ENCODE measurements at regions not wholly inside any gene's neighbourhood (a gene's known extent, or its start where the extent isn't known, plus 50 kb on each side); places are given as distances from the start of the nearest gene placed in this dataset.

DNA sequence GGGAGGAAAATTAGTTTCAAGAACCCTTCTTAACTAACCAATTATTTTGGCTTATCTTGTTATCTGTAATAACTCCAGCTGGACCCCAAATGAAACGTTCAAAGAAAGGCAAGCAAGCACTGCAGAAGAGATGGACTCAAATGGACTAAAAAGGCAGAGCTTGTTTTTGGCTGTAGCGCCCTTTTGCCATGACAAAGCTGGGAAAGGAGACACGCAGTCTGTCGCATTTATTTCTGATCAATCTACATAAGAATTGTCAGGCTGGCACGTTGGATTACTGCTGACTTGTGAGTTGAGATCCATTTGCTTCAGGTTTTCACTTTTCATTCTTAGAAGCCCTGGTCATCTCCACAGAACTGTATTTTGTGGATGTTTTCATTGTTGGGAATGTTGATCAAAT is 402.9 kb downstream of the TMEM182 start:
- no peak for DNase-seq

More for the DNA sequence above, 402.9 kb downstream of the TMEM182 start:
- no peak overlapping the region for H2BK20ac ChIP-seq (ENCODE audit: low read depth, low read length, poor library complexity, severe bottlenecking)
- H2AK5ac ChIP-seq (ENCODE audit: insufficient read length, low read length) = no peak overlapping the region
- H2BK15ac ChIP-seq (ENCODE audit: low read depth, low read length) = no peak overlapping the region
- H3K4me3 Mint-ChIP-seq = no peak overlapping the region
- H4K91ac ChIP-seq (ENCODE audit: insufficient read length, low read depth, low read length) = no peak overlapping the region
- H4K20me1 ChIP-seq (ENCODE audit: control insufficient read depth, insufficient read depth, insufficient read length) = no peaks in the 10 kb centered on the region
- H3K4me2 ChIP-seq (ENCODE audit: insufficient read depth, insufficient read length, low read length) = no peak overlapping the region
- no peaks in the 10 kb centered on the region for H3K9me3 Mint-ChIP-seq
- H3K18ac ChIP-seq (ENCODE audit: insufficient read length, low read depth, low read length) = no peak overlapping the region
- no peak overlapping the region for H3K23ac ChIP-seq (ENCODE audit: insufficient read length, low read depth, low read length)
- no peak overlapping the region for H4K5ac ChIP-seq (ENCODE audit: insufficient read length, low read depth, low read length)
- no peak overlapping the region for H3K27ac ChIP-seq (ENCODE audit: insufficient read length, low read depth, low read length)
- no peaks in the 10 kb centered on the region for H3K27me3 ChIP-seq (ENCODE audit: insufficient read depth, low read length)
- no peaks in the 10 kb centered on the region for H3K79me2 ChIP-seq (ENCODE audit: insufficient read depth, low read length)
- no peak overlapping the region for H2BK120ac ChIP-seq (ENCODE audit: low read depth, low read length, poor library complexity, severe bottlenecking)
- no peak overlapping the region for H3K9ac ChIP-seq (ENCODE audit: extremely low read depth, insufficient read length, low read length)
- H2BK12ac ChIP-seq (ENCODE audit: insufficient read length, low read depth, low read length) = no peak overlapping the region
- H2BK5ac ChIP-seq (ENCODE audit: insufficient read length, low read length) = no peak overlapping the region
- no peak overlapping the region for H3K4ac ChIP-seq (ENCODE audit: low read depth, low read length)
- no peak overlapping the region for H3T11ph ChIP-seq (ENCODE audit: low read length)
- TF ChIP-seq, protein P1, sequence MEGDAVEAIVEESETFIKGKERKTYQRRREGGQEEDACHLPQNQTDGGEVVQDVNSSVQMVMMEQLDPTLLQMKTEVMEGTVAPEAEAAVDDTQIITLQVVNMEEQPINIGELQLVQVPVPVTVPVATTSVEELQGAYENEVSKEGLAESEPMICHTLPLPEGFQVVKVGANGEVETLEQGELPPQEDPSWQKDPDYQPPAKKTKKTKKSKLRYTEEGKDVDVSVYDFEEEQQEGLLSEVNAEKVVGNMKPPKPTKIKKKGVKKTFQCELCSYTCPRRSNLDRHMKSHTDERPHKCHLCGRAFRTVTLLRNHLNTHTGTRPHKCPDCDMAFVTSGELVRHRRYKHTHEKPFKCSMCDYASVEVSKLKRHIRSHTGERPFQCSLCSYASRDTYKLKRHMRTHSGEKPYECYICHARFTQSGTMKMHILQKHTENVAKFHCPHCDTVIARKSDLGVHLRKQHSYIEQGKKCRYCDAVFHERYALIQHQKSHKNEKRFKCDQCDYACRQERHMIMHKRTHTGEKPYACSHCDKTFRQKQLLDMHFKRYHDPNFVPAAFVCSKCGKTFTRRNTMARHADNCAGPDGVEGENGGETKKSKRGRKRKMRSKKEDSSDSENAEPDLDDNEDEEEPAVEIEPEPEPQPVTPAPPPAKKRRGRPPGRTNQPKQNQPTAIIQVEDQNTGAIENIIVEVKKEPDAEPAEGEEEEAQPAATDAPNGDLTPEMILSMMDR (conservative IDR thresholded peaks at IDR 0.05) = no peak
- H4K8ac ChIP-seq (replicated peaks; ENCODE audit: insufficient read length, low read depth, low read length) = no peak overlapping the region
- H2AFZ ChIP-seq (ENCODE audit: low read length) = no peak overlapping the region
- no peak overlapping the region for H3K27ac Mint-ChIP-seq
- WGBS (ENCODE audit: extremely low coverage, insufficient read length, low lambda C conversion rate) = no CpG with 5 or more reads among the region's 5 CpGs
- no peak overlapping the region for H3K14ac ChIP-seq (ENCODE audit: insufficient read depth, low read length)
- no peak overlapping the region for H3K56ac ChIP-seq (ENCODE audit: insufficient read length, low read depth, low read length)
- peaks cover 4% of the 10 kb centered on the region; the same call in 1 of the 2 replicates for H3K27me3 Mint-ChIP-seq (ENCODE audit: low read depth)
- no peaks in the 10 kb centered on the region for H3K9me3 ChIP-seq (ENCODE audit: control insufficient read depth, low read depth, low read length)
- H3K79me1 ChIP-seq (ENCODE audit: insufficient read depth, low read depth, low read length, poor library complexity, severe bottlenecking) = no peaks in the 10 kb centered on the region
- H3K36me3 Mint-ChIP-seq (ENCODE audit: insufficient read depth in 1 of 3, low read depth in 3 of 3) = no peaks in the 10 kb centered on the region
- H3K23me2 ChIP-seq (ENCODE audit: insufficient read length, low read depth, low read length, poor library complexity, severe bottlenecking) = no peaks in the 10 kb centered on the region
- H3K4me1 Mint-ChIP-seq = peaks cover 22 to 25% of the 10 kb centered on the region in 2 experiments
- H3K4me1 ChIP-seq (ENCODE audit: insufficient read depth, low read length) = no peaks in the 10 kb centered on the region
